Lower leg skin (tissue), 3 donors: ENCODE measurements at regions not wholly inside any gene's neighbourhood (a gene's known extent, or its start where the extent isn't known, plus 50 kb on each side); places are given as distances from the start of the nearest gene placed in this dataset.

ENCODE experiments used
- POLR2A ChIP-seq, 2 donors: fragments of 450-650 bp; IDR thresholded peaks; one replicate each; pipeline ENCODE4 v1.6.1; 2016 to 2017; ENCODE audit warnings: antibody characterized with exemption in 2 of 2, mild to moderate bottlenecking in 1 of 2, moderate library complexity in 1 of 2
- TF ChIP-seq, protein P1 (sequence below), 3 donors: fragments of 450-650 bp; IDR thresholded peaks; one replicate each; pipeline ENCODE4 v1.5.1; 2016; ENCODE audit warnings: antibody characterized with exemption in 3 of 3, mild to moderate bottlenecking in 3 of 3, moderate library complexity in 2 of 3

DNA sequence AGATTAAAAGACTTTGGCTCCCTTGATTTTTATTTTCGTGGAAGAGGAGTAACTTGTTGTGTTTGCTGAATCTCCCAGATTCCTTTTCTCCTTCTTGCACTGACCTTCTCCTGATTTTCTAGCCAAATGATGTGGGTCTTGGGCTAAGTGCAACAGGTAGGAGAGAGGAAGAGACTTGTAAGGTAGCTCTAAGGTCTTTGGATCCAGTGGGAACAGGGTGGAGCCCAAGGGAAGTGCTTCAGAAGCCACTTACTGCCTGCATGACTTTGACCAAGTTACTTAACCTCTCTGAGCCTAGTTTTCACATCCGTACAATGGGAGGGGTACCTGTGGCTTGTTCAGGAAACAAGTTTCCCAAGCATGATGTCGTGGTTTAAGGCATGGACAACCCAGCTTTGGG is 111.3 kb upstream of the IRX3 start:
- TF ChIP-seq, protein P1, sequence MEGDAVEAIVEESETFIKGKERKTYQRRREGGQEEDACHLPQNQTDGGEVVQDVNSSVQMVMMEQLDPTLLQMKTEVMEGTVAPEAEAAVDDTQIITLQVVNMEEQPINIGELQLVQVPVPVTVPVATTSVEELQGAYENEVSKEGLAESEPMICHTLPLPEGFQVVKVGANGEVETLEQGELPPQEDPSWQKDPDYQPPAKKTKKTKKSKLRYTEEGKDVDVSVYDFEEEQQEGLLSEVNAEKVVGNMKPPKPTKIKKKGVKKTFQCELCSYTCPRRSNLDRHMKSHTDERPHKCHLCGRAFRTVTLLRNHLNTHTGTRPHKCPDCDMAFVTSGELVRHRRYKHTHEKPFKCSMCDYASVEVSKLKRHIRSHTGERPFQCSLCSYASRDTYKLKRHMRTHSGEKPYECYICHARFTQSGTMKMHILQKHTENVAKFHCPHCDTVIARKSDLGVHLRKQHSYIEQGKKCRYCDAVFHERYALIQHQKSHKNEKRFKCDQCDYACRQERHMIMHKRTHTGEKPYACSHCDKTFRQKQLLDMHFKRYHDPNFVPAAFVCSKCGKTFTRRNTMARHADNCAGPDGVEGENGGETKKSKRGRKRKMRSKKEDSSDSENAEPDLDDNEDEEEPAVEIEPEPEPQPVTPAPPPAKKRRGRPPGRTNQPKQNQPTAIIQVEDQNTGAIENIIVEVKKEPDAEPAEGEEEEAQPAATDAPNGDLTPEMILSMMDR (IDR thresholded peaks at IDR 0.05) = no peak
- TF ChIP-seq POLR2A (IDR thresholded peaks at IDR 0.05) = no peak
